H9 (cell line): ENCODE measurements at regions not wholly inside any gene's neighbourhood (a gene's known extent, or its start where the extent isn't known, plus 50 kb on each side); places are given as distances from the start of the nearest gene placed in this dataset.

Source experiments
- DNase-seq: peaks from one replicate; pipeline ENCODE4 v3.0.0-alpha.2; 2017
- H2AFZ ChIP-seq: one replicate; pipeline ENCODE4 v1.6.1; 2013; ENCODE audit warnings: mild to moderate bottlenecking, low read length, control low read depth, moderate library complexity
- H2AK5ac ChIP-seq: 2 replicates; pipeline ENCODE4 v1.6.1; 2013; ENCODE audit warnings: low read length, control low read depth, mixed read lengths; ENCODE audit not compliant: insufficient read length
- H2BK120ac ChIP-seq: one replicate; pipeline ENCODE4 v1.6.1; 2013; ENCODE audit warnings: low read depth, mild to moderate bottlenecking, low read length, control low read depth, inconsistent platforms; ENCODE audit not compliant: poor library complexity, severe bottlenecking
- H2BK12ac ChIP-seq: 2 replicates; pipeline ENCODE4 v1.6.1; 2013; ENCODE audit warnings: low read length, control low read depth, mixed read lengths, low read depth; ENCODE audit not compliant: insufficient read length
- H2BK15ac ChIP-seq: 2 replicates; pipeline ENCODE4 v1.6.1; 2013; ENCODE audit warnings: low read depth, low read length, control low read depth
- H2BK20ac ChIP-seq: one replicate; pipeline ENCODE4 v1.6.1; 2013; ENCODE audit warnings: low read depth, mild to moderate bottlenecking, low read length, control low read depth, inconsistent platforms; ENCODE audit not compliant: poor library complexity, severe bottlenecking
- H2BK5ac ChIP-seq: 2 replicates; pipeline ENCODE4 v1.6.1; 2013; ENCODE audit warnings: low read length, control low read depth, mixed read lengths; ENCODE audit not compliant: insufficient read length
- H3K14ac ChIP-seq: 2 replicates; pipeline ENCODE4 v1.6.1; 2013; ENCODE audit warnings: low read length, control low read depth; ENCODE audit not compliant: insufficient read depth
- H3K18ac ChIP-seq: 2 replicates; pipeline ENCODE4 v1.6.1; 2013; ENCODE audit warnings: low read depth, mild to moderate bottlenecking, mixed read lengths, low read length, control low read depth; ENCODE audit not compliant: insufficient read length
- H3K23ac ChIP-seq: 2 replicates; pipeline ENCODE4 v1.6.1; 2013; ENCODE audit warnings: low read length, control low read depth, mixed read lengths, low read depth; ENCODE audit not compliant: insufficient read length
- H3K23me2 ChIP-seq: 2 replicates; pipeline ENCODE4 v1.6.1; 2013; ENCODE audit warnings: low read depth, mild to moderate bottlenecking, mixed read lengths, low read length, control low read depth; ENCODE audit not compliant: insufficient read length, poor library complexity, severe bottlenecking
- H3K27ac ChIP-seq: 2 replicates; pipeline ENCODE4 v1.5.1; 2013; ENCODE audit warnings: low read length, control low read depth, mixed read lengths, low read depth; ENCODE audit not compliant: insufficient read length
- H3K27me3 ChIP-seq: 2 replicates; pipeline ENCODE4 v1.6.1; 2013; ENCODE audit warnings: low read length, control low read depth, inconsistent platforms; ENCODE audit not compliant: insufficient read depth
- H3K4ac ChIP-seq: 2 replicates; pipeline ENCODE4 v1.6.1; 2013; ENCODE audit warnings: low read depth, mild to moderate bottlenecking, control low read depth, inconsistent platforms, low read length, moderate library complexity
- H3K4me1 ChIP-seq: 2 replicates; pipeline ENCODE4 v1.6.1; 2013; ENCODE audit warnings: low read length, control low read depth, inconsistent platforms; ENCODE audit not compliant: insufficient read depth
- H3K4me2 ChIP-seq: 2 replicates; pipeline ENCODE4 v1.6.1; 2013; ENCODE audit warnings: low read length, control low read depth, mixed read lengths; ENCODE audit not compliant: insufficient read length, insufficient read depth
- H3K56ac ChIP-seq: 2 replicates; pipeline ENCODE4 v1.6.1; 2013; ENCODE audit warnings: low read depth, mild to moderate bottlenecking, mixed read lengths, low read length, control low read depth; ENCODE audit not compliant: insufficient read length
- H3K79me1 ChIP-seq: 2 replicates; pipeline ENCODE4 v1.6.1; 2013; ENCODE audit warnings: low read depth, mild to moderate bottlenecking, moderate library complexity, low read length, control low read depth, inconsistent platforms; ENCODE audit not compliant: insufficient read depth, poor library complexity, severe bottlenecking
- H3K79me2 ChIP-seq: 2 replicates; pipeline ENCODE4 v1.6.1; 2013; ENCODE audit warnings: low read length, control low read depth, inconsistent platforms; ENCODE audit not compliant: insufficient read depth
- H3K9ac ChIP-seq: 2 replicates; pipeline ENCODE4 v1.6.1; 2013; ENCODE audit warnings: low read length, control low read depth, mixed read lengths; ENCODE audit not compliant: insufficient read length; ENCODE audit errors: extremely low read depth
- H3K9me3 ChIP-seq: one replicate; pipeline ENCODE4 v1.6.1; 2013; ENCODE audit warnings: low read depth, low read length, inconsistent platforms; ENCODE audit not compliant: control insufficient read depth
- H3T11ph ChIP-seq: one replicate; pipeline ENCODE4 v1.6.1; 2013; ENCODE audit warnings: mild to moderate bottlenecking, low read length, control low read depth, inconsistent platforms
- H4K20me1 ChIP-seq: one replicate; pipeline ENCODE4 v1.6.1; 2013; ENCODE audit not compliant: control insufficient read depth, insufficient read length, insufficient read depth
- H4K5ac ChIP-seq: 2 replicates; pipeline ENCODE4 v1.6.1; 2013; ENCODE audit warnings: low read depth, mild to moderate bottlenecking, mixed read lengths, low read length, control low read depth; ENCODE audit not compliant: insufficient read length
- H4K8ac ChIP-seq: replicated peaks from 2 replicates; pipeline ENCODE4 v1.6.1; 2013; ENCODE audit warnings: low read length, control low read depth, mixed read lengths, low read depth; ENCODE audit not compliant: insufficient read length
- H4K91ac ChIP-seq: 2 replicates; pipeline ENCODE4 v1.6.1; 2013; ENCODE audit warnings: low read depth, mild to moderate bottlenecking, moderate library complexity, mixed read lengths, low read length, control low read depth; ENCODE audit not compliant: insufficient read length
- H3K27ac Mint-ChIP-seq, 3 experiments: 2 replicates in 2 of 3; 3 replicates in 1 of 3; pipeline ENCODE4 v1.8.0; 2020 to 2021; ENCODE audit warnings: mixed read lengths in 3 of 3, mild to moderate bottlenecking in 1 of 3, moderate library complexity in 1 of 3
- H3K27me3 Mint-ChIP-seq: 2 replicates; pipeline ENCODE4 v1.8.0; 2021; ENCODE audit warnings: low read depth, mild to moderate bottlenecking, moderate library complexity, mixed read lengths
- H3K36me3 Mint-ChIP-seq, 3 experiments: 2 replicates in 2 of 3; 3 replicates in 1 of 3; pipeline ENCODE4 v1.8.0; 2020 to 2021; ENCODE audit warnings: low read depth in 3 of 3, mixed read lengths in 3 of 3; ENCODE audit not compliant: insufficient read depth in 1 of 3
- H3K4me1 Mint-ChIP-seq, 2 experiments: 2 replicates each; pipeline ENCODE4 v1.8.0; 2020; ENCODE audit warnings: mixed read lengths in 2 of 2
- H3K4me3 Mint-ChIP-seq, 2 experiments: 2 replicates in 1 of 2; 3 replicates in 1 of 2; pipeline ENCODE4 v1.8.0; 2020 to 2021; ENCODE audit warnings: mild to moderate bottlenecking in 2 of 2, mixed read lengths in 2 of 2, moderate library complexity in 1 of 2
- H3K9me3 Mint-ChIP-seq, 2 experiments: 2 replicates in 1 of 2; 3 replicates in 1 of 2; pipeline ENCODE4 v1.8.0; 2020; ENCODE audit warnings: mild to moderate bottlenecking in 2 of 2, mixed read lengths in 2 of 2, moderate library complexity in 1 of 2
- WGBS: extraction: QIAGEN DNeasy Blood & Tissue Kit; methylation state at CpG from one replicate; pipeline ENCODE4 v1.1.7; 2013; ENCODE audit warnings: missing lambda C conversion rate, low lambda C conversion rate, mixed read lengths; ENCODE audit not compliant: insufficient read length; ENCODE audit errors: extremely low coverage; 5-methylcytosine and 5-hydroxymethylcytosine counted together
- TF ChIP-seq, protein P1 (sequence below): fragments of 200-600 bp; sonication (generic); conservative IDR thresholded peaks from 3 replicates; pipeline ENCODE4 v1.8.0; 2021; ENCODE audit warnings: antibody characterized with exemption, mild to moderate bottlenecking

DNA sequence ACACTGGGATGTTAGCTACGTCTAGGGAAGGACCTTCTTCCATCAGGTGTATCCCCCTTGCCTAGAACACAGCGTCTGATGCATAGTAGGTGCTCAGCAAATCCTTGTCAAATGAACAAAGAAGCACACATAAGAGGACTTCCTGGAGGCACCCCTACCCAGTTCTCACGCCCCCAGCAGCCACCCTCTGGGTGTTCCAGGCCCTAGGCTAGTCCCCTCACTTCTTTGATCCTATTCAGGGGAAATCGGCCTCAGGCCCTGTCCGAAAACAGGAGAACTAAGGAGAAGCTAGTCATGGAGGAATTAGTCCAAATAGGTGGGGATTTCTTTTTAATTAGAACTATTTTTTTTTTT is 84.7 kb upstream of the SIRPA start:
- H3K4me2 ChIP-seq = no peak overlapping the region
- no peak overlapping the region for H3K9ac ChIP-seq
- no peak overlapping the region for H4K5ac ChIP-seq
- H3K4ac ChIP-seq = no peak overlapping the region
- H2AK5ac ChIP-seq = no peak overlapping the region
- H3K27ac ChIP-seq = no peak overlapping the region
- WGBS = no CpG with 5 or more reads among the region's 5 CpGs
- Mint-ChIP-seq H3K27me3 (peaks cover 39% of the 10 kb centered on the region), H3K9me3 (no peaks in the 10 kb centered on the region), H3K36me3 (no peaks in the 10 kb centered on the region), H3K4me3 (no peak overlapping the region), H3K4me1 (peaks cover 53 to 62% of the 10 kb centered on the region in 2 experiments), H3K27ac (peak overlapping the region in 1 of 3 experiments; percentile 2; a peak in 2 of 7 replicates)
- H2BK15ac ChIP-seq = no peak overlapping the region
- no peak overlapping the region for H4K91ac ChIP-seq
- no peak overlapping the region for H3K18ac ChIP-seq
- TF ChIP-seq, protein P1, sequence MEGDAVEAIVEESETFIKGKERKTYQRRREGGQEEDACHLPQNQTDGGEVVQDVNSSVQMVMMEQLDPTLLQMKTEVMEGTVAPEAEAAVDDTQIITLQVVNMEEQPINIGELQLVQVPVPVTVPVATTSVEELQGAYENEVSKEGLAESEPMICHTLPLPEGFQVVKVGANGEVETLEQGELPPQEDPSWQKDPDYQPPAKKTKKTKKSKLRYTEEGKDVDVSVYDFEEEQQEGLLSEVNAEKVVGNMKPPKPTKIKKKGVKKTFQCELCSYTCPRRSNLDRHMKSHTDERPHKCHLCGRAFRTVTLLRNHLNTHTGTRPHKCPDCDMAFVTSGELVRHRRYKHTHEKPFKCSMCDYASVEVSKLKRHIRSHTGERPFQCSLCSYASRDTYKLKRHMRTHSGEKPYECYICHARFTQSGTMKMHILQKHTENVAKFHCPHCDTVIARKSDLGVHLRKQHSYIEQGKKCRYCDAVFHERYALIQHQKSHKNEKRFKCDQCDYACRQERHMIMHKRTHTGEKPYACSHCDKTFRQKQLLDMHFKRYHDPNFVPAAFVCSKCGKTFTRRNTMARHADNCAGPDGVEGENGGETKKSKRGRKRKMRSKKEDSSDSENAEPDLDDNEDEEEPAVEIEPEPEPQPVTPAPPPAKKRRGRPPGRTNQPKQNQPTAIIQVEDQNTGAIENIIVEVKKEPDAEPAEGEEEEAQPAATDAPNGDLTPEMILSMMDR = no peak
- H3K27me3 ChIP-seq = no peaks in the 10 kb centered on the region
- peaks cover 11% of the 10 kb centered on the region; the same call in 1 of the 2 replicates for H3K4me1 ChIP-seq
- no peak overlapping the region for H3K56ac ChIP-seq
- H3K79me2 ChIP-seq = no peaks in the 10 kb centered on the region
- H3K79me1 ChIP-seq = no peaks in the 10 kb centered on the region
- H4K8ac ChIP-seq = no peak overlapping the region
- no peak overlapping the region for H3K23ac ChIP-seq
- no peak overlapping the region for H2BK5ac ChIP-seq
- H2BK12ac ChIP-seq = no peak overlapping the region
- H3K9me3 ChIP-seq = no peaks in the 10 kb centered on the region
- no peak overlapping the region for H2BK20ac ChIP-seq
- no peak overlapping the region for H2BK120ac ChIP-seq
- no peaks in the 10 kb centered on the region for H4K20me1 ChIP-seq
- no peaks in the 10 kb centered on the region for H3K23me2 ChIP-seq
- no peak overlapping the region for H3K14ac ChIP-seq
- no peak overlapping the region for H3T11ph ChIP-seq
- DNase-seq = no peak
- H2AFZ ChIP-seq = no peak overlapping the region
